H1 (cell line): ENCODE measurements at regions not wholly inside any gene's neighbourhood (a gene's known extent, or its start where the extent isn't known, plus 50 kb on each side); places are given as distances from the start of the nearest gene placed in this dataset.

ENCODE experiments used
- JUND ChIP-seq: IDR thresholded peaks from 2 replicates; pipeline ENCODE4 v1.6.1; 2011; ENCODE audit warnings: mild to moderate bottlenecking, improper control_type of control experiment, low read length
- POLR2A ChIP-seq, 2 experiments: IDR thresholded peaks; 1 replicate in 1 of 2; 2 replicates in 1 of 2; pipeline ENCODE4 v1.6.1; 2011; ENCODE audit warnings: low read depth in 2 of 2, low read length in 2 of 2, mild to moderate bottlenecking in 2 of 2; ENCODE audit errors: control extremely low read depth in 1 of 2

DNA sequence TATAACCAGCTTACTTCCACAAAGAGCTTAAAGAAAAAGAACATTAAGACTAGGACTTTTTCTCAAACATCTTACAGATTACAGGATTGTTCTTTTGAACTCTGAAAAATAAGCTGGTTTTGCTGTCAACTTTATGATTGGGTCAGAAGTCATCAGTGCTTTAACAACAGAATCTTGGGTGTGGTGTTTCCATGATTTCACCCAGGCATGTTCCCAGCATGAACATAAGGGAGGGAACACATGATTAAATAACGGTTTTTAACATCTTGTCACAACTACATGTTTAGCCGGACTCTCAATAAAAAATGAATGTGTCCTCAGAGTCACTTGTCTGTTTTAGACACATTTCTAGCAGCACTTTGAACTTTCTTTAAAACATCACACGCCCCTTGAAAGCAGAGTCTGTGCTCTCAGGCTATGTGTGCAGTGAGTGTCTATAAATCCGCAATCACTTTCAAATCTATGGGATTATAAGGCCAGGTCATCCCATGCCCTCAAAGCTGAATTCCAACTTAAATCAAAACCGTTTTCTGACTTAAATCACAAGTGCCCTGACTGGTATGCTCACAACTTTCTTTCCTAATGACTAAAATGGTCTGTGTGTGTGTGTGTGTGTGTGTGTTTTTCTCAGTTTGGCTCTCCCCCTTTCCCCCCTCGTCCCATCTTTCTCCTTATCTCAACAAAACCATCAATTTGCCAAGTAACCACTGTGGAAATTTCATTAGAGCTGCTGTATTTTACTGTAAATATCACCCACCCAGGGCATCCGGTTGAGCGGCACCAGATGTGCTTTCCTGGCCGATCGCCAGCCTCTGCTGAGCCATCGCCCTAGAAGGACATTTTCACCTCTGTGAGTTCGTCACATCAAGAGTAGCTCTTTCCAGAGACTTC is 216.8 kb upstream of the DTNBP1 start:
- TF ChIP-seq JUND = no peak
- no peak for TF ChIP-seq POLR2A (IDR thresholded peaks at IDR 0.05; ENCODE audit: control extremely low read depth in 1 of 2, low read depth in 2 of 2, low read length in 2 of 2)
